ENCODE measurements at regions not wholly inside any gene's neighbourhood (a gene's known extent, or its start where the extent isn't known, plus 50 kb on each side); places are given as distances from the start of the nearest gene placed in this dataset.

DNA sequence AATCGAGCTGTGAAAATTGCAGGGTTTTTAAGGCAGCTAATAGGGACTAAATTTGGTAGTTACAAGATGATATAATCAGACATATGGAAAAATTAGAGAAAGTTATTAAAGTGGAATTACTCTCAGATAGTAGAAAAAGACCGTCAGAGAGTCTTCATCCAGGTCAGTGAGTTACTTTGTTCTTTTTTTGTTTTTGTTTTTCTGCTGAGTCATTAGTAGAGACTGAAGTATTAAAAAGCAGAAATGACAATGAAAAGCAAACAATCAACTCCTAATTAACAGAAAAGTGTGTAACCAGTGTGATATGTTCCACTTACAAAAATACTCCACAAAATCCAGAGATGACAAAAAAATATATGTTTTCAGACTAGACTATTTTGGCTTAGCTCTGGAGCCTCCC is 480.4 kb upstream of the COX7C start:
- Mint-ChIP-seq H3K27me3 (ENCODE audit: low read depth, poor library complexity) (no peaks in the 10 kb centered on the region), H3K36me3 (ENCODE audit: low read depth) (no peaks in the 10 kb centered on the region), H3K27ac (no peak overlapping the region), H3K4me1 (no peaks in the 10 kb centered on the region), H3K9me3 (no peaks in the 10 kb centered on the region), H3K4me3 (no peak overlapping the region)
- no peak for TF ChIP-seq CTCF (IDR thresholded peaks at IDR 0.05)
- no peak for DNase-seq

DNA sequence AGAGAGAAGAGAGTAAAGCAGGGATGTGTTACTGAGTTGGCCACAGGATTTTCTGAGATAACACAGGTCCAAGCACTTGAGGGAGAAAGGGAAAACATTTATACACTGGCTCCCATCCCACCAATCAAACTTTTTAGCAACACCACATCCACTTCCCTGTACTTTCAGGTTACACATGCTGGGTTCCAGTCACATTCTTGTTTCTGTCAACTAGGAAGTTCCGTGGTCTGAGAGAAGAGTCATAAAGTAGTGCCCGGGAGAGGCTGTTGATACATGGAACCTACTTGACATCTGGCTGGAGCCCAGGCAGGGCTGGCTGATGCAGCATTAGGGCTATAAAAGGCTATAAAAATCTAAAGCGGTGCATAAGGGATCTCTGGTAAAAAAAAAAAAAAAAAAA is 473.9 kb upstream of the COX7C start:
- H3K27me3 Mint-ChIP-seq (ENCODE audit: low read depth, poor library complexity), result no peaks in the 10 kb centered on the region
- H3K36me3 Mint-ChIP-seq (ENCODE audit: low read depth), result no peaks in the 10 kb centered on the region
- H3K9me3 Mint-ChIP-seq, result no peaks in the 10 kb centered on the region
- H3K4me1 Mint-ChIP-seq, result peaks cover 10% of the 10 kb centered on the region
- H3K27ac Mint-ChIP-seq, result no peak overlapping the region
- peak; percentile 15 for DNase-seq
- TF ChIP-seq CTCF (IDR thresholded peaks at IDR 0.05), result no peak
- H3K4me3 Mint-ChIP-seq, result no peak overlapping the region

- no peaks in the 10 kb centered on the region for H3K4me1 Mint-ChIP-seq
- no peaks in the 10 kb centered on the region for H3K36me3 Mint-ChIP-seq (ENCODE audit: low read depth)
- no peak overlapping the region for H3K27ac Mint-ChIP-seq
- H3K27me3 Mint-ChIP-seq (ENCODE audit: low read depth, poor library complexity), result no peaks in the 10 kb centered on the region
- no peaks in the 10 kb centered on the region for H3K9me3 Mint-ChIP-seq
- TF ChIP-seq CTCF (IDR thresholded peaks at IDR 0.05), result no peak
- no peak overlapping the region for H3K4me3 Mint-ChIP-seq
- DNase-seq, result no peak
Observed at GRCh38 chr5:86152988-86153560, 464.7 kb upstream of the COX7C start.

GRCh38 chr5:86155796-86156195 is 461.9 kb upstream of the COX7C start:
- H3K27me3 Mint-ChIP-seq (ENCODE audit: low read depth, poor library complexity), result no peaks in the 10 kb centered on the region
- no peaks in the 10 kb centered on the region for H3K36me3 Mint-ChIP-seq (ENCODE audit: low read depth)
- no peaks in the 10 kb centered on the region for H3K9me3 Mint-ChIP-seq
- no peak for DNase-seq
- H3K4me3 Mint-ChIP-seq, result no peak overlapping the region
- H3K4me1 Mint-ChIP-seq, result no peaks in the 10 kb centered on the region
- no peak overlapping the region for H3K27ac Mint-ChIP-seq
- TF ChIP-seq CTCF (IDR thresholded peaks at IDR 0.05), result no peak

DNA sequence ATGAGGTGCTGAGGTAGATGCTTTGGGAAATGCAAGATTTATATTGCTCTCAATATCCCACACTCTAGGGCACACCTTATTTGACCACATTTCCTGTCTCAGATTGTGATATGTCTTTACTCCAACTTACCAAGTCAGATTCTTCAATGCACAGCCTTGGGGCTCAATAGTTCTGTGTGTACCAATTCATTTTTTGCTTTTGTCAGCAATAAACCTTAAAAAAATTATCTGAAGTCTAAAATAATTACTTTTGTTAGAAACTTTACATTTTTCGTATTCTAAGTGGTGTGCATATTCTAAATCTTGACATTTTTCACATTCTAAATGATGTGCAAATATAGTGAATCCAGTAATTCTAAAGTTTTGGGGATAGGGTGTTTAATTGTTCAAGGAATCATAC is 447.5 kb upstream of the COX7C start:
- peaks cover 4% of the 10 kb centered on the region for H3K9me3 Mint-ChIP-seq
- H3K27me3 Mint-ChIP-seq (ENCODE audit: low read depth, poor library complexity), result no peaks in the 10 kb centered on the region
- no peak for DNase-seq
- TF ChIP-seq CTCF (IDR thresholded peaks at IDR 0.05), result no peak
- H3K4me1 Mint-ChIP-seq, result no peaks in the 10 kb centered on the region
- no peak overlapping the region for H3K27ac Mint-ChIP-seq
- no peaks in the 10 kb centered on the region for H3K36me3 Mint-ChIP-seq (ENCODE audit: low read depth)
- H3K4me3 Mint-ChIP-seq, result no peak overlapping the region

- H3K36me3 Mint-ChIP-seq (ENCODE audit: low read depth), result no peaks in the 10 kb centered on the region
- H3K9me3 Mint-ChIP-seq, result no peaks in the 10 kb centered on the region
- H3K27ac Mint-ChIP-seq, result no peak overlapping the region
- H3K27me3 Mint-ChIP-seq (ENCODE audit: low read depth, poor library complexity), result no peaks in the 10 kb centered on the region
- DNase-seq, result no peak
- H3K4me1 Mint-ChIP-seq, result no peaks in the 10 kb centered on the region
- H3K4me3 Mint-ChIP-seq, result no peak overlapping the region
- no peak for TF ChIP-seq CTCF (IDR thresholded peaks at IDR 0.05)
Observed at GRCh38 chr5:86175224-86175623, 442.5 kb upstream of the COX7C start.
